HL-60/S4 (cell line): ENCODE measurements at regions not wholly inside any gene's neighbourhood (a gene's known extent, or its start where the extent isn't known, plus 50 kb on each side); places are given as distances from the start of the nearest gene placed in this dataset.

Experiments used
- in situ Hi-C: fragments of 300-500 bp; cut with MboI; formaldehyde crosslinking; loops from 2 replicates; pipeline ENCODE4 v1.14.3; 2022; ENCODE audit warnings: low sequenced_read_pairs

- in situ Hi-C loops = loop anchor here (25.0 kb wide), 1 partner anchor 325 kb away; no protein-coding TSS in a partner anchor
Observed at GRCh38 chr2:203812294-203813221, 55.0 kb upstream of the CTLA4 start.

GRCh38 chr2:203813684-203814083 lies 53.9 kb upstream of the CTLA4 start:
- in situ Hi-C loops = loop anchor here (25.0 kb wide), 1 partner anchor 326 kb away; no protein-coding TSS in a partner anchor

- in situ Hi-C loops = loop anchor here (25.0 kb wide), 1 partner anchor 328 kb away; no protein-coding TSS in a partner anchor
Observed at GRCh38 chr2:203814661-203815540, 52.7 kb upstream of the CTLA4 start.

- in situ Hi-C loops = loop anchor here (25.0 kb wide), 1 partner anchor 328 kb away; no protein-coding TSS in a partner anchor
Observed at GRCh38 chr2:203815541-203815898, 52.1 kb upstream of the CTLA4 start.

GRCh38 chr2:203817147-203817546 lies 50.4 kb upstream of the CTLA4 start:
- in situ Hi-C loops = loop anchor here (25.0 kb wide), 1 partner anchor 330 kb away; no protein-coding TSS in a partner anchor
